Breast epithelium (tissue), 3 donors: ENCODE measurements at regions not wholly inside any gene's neighbourhood (a gene's known extent, or its start where the extent isn't known, plus 50 kb on each side); places are given as distances from the start of the nearest gene placed in this dataset.

ENCODE experiments used
- POLR2A ChIP-seq: fragments of 450-650 bp; IDR thresholded peaks from one replicate; pipeline ENCODE4 v1.6.1; 2016; ENCODE audit warnings: antibody characterized with exemption, mild to moderate bottlenecking, moderate library complexity
- POLR2AphosphoS5 ChIP-seq, 3 donors: sonication (generic); formaldehyde crosslinking; IDR thresholded peaks; one replicate each; pipeline ENCODE4 v1.6.1; 2017; ENCODE audit warnings: antibody characterized with exemption in 3 of 3
- TF ChIP-seq, protein P1 (sequence below), 3 donors: fragments of 450-650 bp; IDR thresholded peaks; one replicate each; pipeline ENCODE4 v1.5.1; 2016 to 2017; ENCODE audit warnings: antibody characterized with exemption in 3 of 3, mild to moderate bottlenecking in 3 of 3, moderate library complexity in 3 of 3

DNA sequence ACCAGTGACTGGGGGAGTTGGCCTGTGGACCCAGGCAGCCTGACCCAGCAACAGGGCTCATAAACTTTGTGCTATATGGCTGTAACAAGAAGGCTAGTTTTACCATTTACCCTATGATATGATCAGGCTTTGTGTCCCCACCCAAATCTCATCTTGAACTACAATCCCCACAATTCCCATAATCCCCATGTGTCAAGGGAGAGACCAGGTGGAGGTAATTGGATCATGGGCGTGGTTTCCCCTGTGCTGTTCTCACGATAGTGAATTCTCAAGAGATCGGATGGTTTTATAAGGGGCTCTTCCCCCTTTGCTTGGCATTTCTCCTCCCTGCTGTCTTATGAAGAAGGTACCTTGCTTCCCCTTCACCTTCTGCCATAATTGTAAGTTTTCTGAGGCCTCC, 111.2 kb upstream of the NLRP1 start:
- TF ChIP-seq POLR2AphosphoS5 (IDR thresholded peaks at IDR 0.05): no peak
- TF ChIP-seq, protein P1, sequence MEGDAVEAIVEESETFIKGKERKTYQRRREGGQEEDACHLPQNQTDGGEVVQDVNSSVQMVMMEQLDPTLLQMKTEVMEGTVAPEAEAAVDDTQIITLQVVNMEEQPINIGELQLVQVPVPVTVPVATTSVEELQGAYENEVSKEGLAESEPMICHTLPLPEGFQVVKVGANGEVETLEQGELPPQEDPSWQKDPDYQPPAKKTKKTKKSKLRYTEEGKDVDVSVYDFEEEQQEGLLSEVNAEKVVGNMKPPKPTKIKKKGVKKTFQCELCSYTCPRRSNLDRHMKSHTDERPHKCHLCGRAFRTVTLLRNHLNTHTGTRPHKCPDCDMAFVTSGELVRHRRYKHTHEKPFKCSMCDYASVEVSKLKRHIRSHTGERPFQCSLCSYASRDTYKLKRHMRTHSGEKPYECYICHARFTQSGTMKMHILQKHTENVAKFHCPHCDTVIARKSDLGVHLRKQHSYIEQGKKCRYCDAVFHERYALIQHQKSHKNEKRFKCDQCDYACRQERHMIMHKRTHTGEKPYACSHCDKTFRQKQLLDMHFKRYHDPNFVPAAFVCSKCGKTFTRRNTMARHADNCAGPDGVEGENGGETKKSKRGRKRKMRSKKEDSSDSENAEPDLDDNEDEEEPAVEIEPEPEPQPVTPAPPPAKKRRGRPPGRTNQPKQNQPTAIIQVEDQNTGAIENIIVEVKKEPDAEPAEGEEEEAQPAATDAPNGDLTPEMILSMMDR (IDR thresholded peaks at IDR 0.05): no peak
- no peak for TF ChIP-seq POLR2A
